IMR-90 (cell line): ENCODE measurements at regions not wholly inside any gene's neighbourhood (a gene's known extent, or its start where the extent isn't known, plus 50 kb on each side); places are given as distances from the start of the nearest gene placed in this dataset.

Experiments used
- ATAC-seq: fragments of 200-7000 bp; cut with Tn5 transposase; 2 replicates; pipeline ENCODE4 v1.9.1; 2020; ENCODE audit warnings: low read depth, mild to moderate bottlenecking, moderate library complexity
- BruUV-seq: library from RNA; stranded (reverse); fragments of 400-500 nt; replicated peaks from 2 replicates; lab custom pipeline; 2021; lab: Mats Ljungman, UMichigan
- CTCF ChIA-PET: fragments of 300-600 bp; formaldehyde crosslinking; extraction: SDS; loops from one replicate; lab custom pipeline; 2021; ENCODE audit warnings: antibody characterized with exemption; lab: Yijun Ruan, JAX
- POLR2A ChIA-PET: fragments of 300-600 bp; sonication (Branson Sonifier 250); formaldehyde crosslinking; loops from one replicate; lab custom pipeline; 2022; ENCODE audit warnings: antibody characterized with exemption; ENCODE audit not compliant: unreplicated experiment; lab: Charles Lee
- DNase-seq: peaks from one replicate; pipeline ENCODE4 v3.0.0; 2013
- H2AFZ ChIP-seq: replicated peaks from 2 replicates; pipeline ENCODE3; 2013; ENCODE audit warnings: low read length, mild to moderate bottlenecking; ENCODE audit not compliant: poor library complexity
- H2AK5ac ChIP-seq: 2 replicates; pipeline ENCODE4 v1.6.1; 2013; ENCODE audit warnings: low read depth, low read length, inconsistent platforms
- H2AK9ac ChIP-seq: replicated peaks from 2 replicates; pipeline ENCODE3; 2013; ENCODE audit warnings: mild to moderate bottlenecking, low read depth, low read length, moderate library complexity; ENCODE audit not compliant: poor library complexity
- H2BK120ac ChIP-seq: 2 replicates; pipeline ENCODE4 v1.6.1; 2013; ENCODE audit warnings: low read depth, low read length, inconsistent platforms
- H2BK15ac ChIP-seq: 3 replicates; pipeline ENCODE4 v1.6.1; 2013; ENCODE audit warnings: low read depth, low read length, inconsistent platforms
- H2BK20ac ChIP-seq: 2 replicates; pipeline ENCODE4 v1.6.1; 2013; ENCODE audit warnings: low read depth, mild to moderate bottlenecking, inconsistent platforms, low read length, moderate library complexity
- H2BK5ac ChIP-seq: 2 replicates; pipeline ENCODE4 v1.6.1; 2013; ENCODE audit warnings: mild to moderate bottlenecking, low read depth, low read length, inconsistent platforms; ENCODE audit not compliant: poor library complexity, severe bottlenecking
- H3K14ac ChIP-seq: replicated peaks from 2 replicates; pipeline ENCODE4 v1.6.1; 2013; ENCODE audit warnings: low read depth, low read length, inconsistent platforms
- H3K18ac ChIP-seq: 2 replicates; pipeline ENCODE4 v1.6.1; 2013; ENCODE audit warnings: low read depth, low read length, control low read depth
- H3K23ac ChIP-seq: 2 replicates; pipeline ENCODE4 v1.6.1; 2013; ENCODE audit warnings: low read depth, low read length, inconsistent platforms
- H3K27ac ChIP-seq: 2 replicates; pipeline ENCODE4 v1.5.1; 2013; ENCODE audit warnings: mild to moderate bottlenecking, control low read depth, low read length; ENCODE audit not compliant: insufficient read depth
- H3K27me3 ChIP-seq: 2 replicates; pipeline ENCODE4 v1.6.1; 2013; ENCODE audit warnings: low read length; ENCODE audit not compliant: control insufficient read depth, insufficient read depth
- H3K36me3 ChIP-seq: 2 replicates; pipeline ENCODE4 v1.6.1; 2013; ENCODE audit warnings: low read length, mixed read lengths; ENCODE audit not compliant: control insufficient read depth, insufficient read depth
- H3K4ac ChIP-seq: 2 replicates; pipeline ENCODE4 v1.6.1; 2013; ENCODE audit warnings: low read depth, low read length, inconsistent platforms
- H3K4me1 ChIP-seq: 2 replicates; pipeline ENCODE4 v1.6.1; 2013; ENCODE audit warnings: low read length, mixed read lengths; ENCODE audit not compliant: control insufficient read depth, insufficient read depth
- H3K4me2 ChIP-seq: 2 replicates; pipeline ENCODE4 v1.6.1; 2013; ENCODE audit warnings: low read depth, mild to moderate bottlenecking, control low read depth, low read length, moderate library complexity
- H3K4me3 ChIP-seq: 2 replicates; pipeline ENCODE4 v1.5.1; 2013; ENCODE audit warnings: low read depth, mild to moderate bottlenecking, control low read depth, low read length, moderate library complexity; ENCODE audit not compliant: insufficient read depth
- H3K56ac ChIP-seq: 2 replicates; pipeline ENCODE4 v1.6.1; 2013; ENCODE audit warnings: low read length, inconsistent platforms; ENCODE audit not compliant: insufficient read depth; ENCODE audit errors: extremely low read depth
- H3K79me1 ChIP-seq, 2 experiments: 2 replicates each; pipeline ENCODE4 v1.6.1; 2013; ENCODE audit warnings: low read length in 2 of 2, inconsistent platforms in 1 of 2, low read depth in 1 of 2
- H3K9ac ChIP-seq: 2 replicates; pipeline ENCODE4 v1.6.1; 2013; ENCODE audit warnings: low read depth, low read length, control low read depth
- H3K9me1 ChIP-seq: 2 replicates; pipeline ENCODE4 v1.6.1; 2013; ENCODE audit warnings: low read length, inconsistent platforms; ENCODE audit not compliant: insufficient read depth
- H3K9me3 ChIP-seq: 2 replicates; pipeline ENCODE4 v1.6.1; 2013; ENCODE audit warnings: low read length; ENCODE audit not compliant: control insufficient read depth, insufficient read depth
- H4K20me1 ChIP-seq: 2 replicates; pipeline ENCODE4 v1.6.1; 2013; ENCODE audit warnings: low read length, inconsistent platforms; ENCODE audit not compliant: insufficient read depth
- H4K5ac ChIP-seq: 2 replicates; pipeline ENCODE4 v1.6.1; 2013; ENCODE audit warnings: mild to moderate bottlenecking, low read depth, low read length, control low read depth
- H4K8ac ChIP-seq, 2 experiments: 2 replicates each; pipeline ENCODE4 v1.6.1; 2013; ENCODE audit warnings: low read depth in 2 of 2, low read length in 2 of 2, control low read depth in 1 of 2, inconsistent platforms in 1 of 2
- H4K91ac ChIP-seq: 2 replicates; pipeline ENCODE4 v1.6.1; 2013; ENCODE audit warnings: low read depth, low read length, inconsistent platforms; ENCODE audit not compliant: insufficient read depth
- MXI1 ChIP-seq: IDR thresholded peaks from 2 replicates; pipeline ENCODE4 v1.6.1; 2012; ENCODE audit warnings: low read depth, mild to moderate bottlenecking, low read length, moderate library complexity, borderline replicate concordance
- RFX5 ChIP-seq: IDR thresholded peaks from 2 replicates; pipeline ENCODE4 v1.8.0; 2012; ENCODE audit warnings: low read depth, mild to moderate bottlenecking, low read length, moderate library complexity
- WGBS, 2 experiments: methylation state at CpG; one replicate each; pipeline versions ENCODE4 v1.1.5 to v1.1.7; 2013; ENCODE audit warnings: missing lambda C conversion rate in 2 of 2; ENCODE audit not compliant: insufficient read length in 1 of 2; ENCODE audit errors: extremely low coverage in 2 of 2; 5-methylcytosine and 5-hydroxymethylcytosine counted together
- dilution Hi-C: fragments of 300-500 bp; cut with HindIII; formaldehyde crosslinking; loops from one replicate; pipeline ENCODE4 v1.14.3; 2018; ENCODE audit warnings: low sequenced_read_pairs; ENCODE audit not compliant: unreplicated experiment
- in situ Hi-C: fragments of 300-500 bp; cut with MboI; formaldehyde crosslinking; loops from 3 replicates; pipeline ENCODE4 v1.14.3; 2019; ENCODE audit warnings: low sequenced_read_pairs, inconsistent platforms, mixed read lengths
- intact Hi-C: fragments of 100-400 bp; cut with micrococcal nuclease; formaldehyde crosslinking; loops from 2 replicates; pipeline ENCODE4 v1.10.0; 2022
- TF ChIP-seq, protein P1 (sequence below): fragments of 150-350 bp; IDR thresholded peaks from 2 replicates; pipeline ENCODE4 v1.6.1; 2016; ENCODE audit warnings: low read depth, mild to moderate bottlenecking, low read length, moderate library complexity, borderline replicate concordance
- TF ChIP-seq, protein P2 (sequence below): fragments of 150-350 bp; IDR thresholded peaks from 2 replicates; pipeline ENCODE4 v1.6.1; 2017; ENCODE audit warnings: mild to moderate bottlenecking, antibody characterized with exemption, low read length, low read depth

DNA sequence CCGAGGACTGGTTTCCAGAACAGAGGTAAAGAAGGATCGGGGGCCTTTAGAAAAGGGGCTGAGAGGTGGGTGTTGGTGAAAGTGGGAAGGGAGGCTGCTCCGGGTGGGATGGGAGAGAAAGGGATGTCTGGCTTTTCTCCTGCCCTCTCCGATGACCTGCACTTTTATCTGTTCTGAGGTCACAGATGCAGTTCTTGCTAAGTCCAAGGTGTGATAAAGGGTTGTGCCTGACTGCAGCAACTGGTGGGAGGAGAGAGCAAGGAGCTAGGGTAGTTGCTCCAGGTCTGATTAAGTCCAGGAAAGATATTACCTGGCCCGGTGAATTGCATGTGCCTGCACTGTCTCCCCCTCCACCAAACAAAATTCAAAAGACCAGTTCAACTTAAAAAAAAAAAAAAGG lies 145.6 kb upstream of the SOX4 start:
- dilution Hi-C loops, result no loop called here
- Histone ChIP-seq H2AK5ac (no peak overlapping the region), H3K56ac (no peak overlapping the region), H3K9me3 (no peaks in the 10 kb centered on the region), H2AK9ac (no peak overlapping the region), H4K8ac (no peak overlapping the region), H3K27ac (no peak overlapping the region), H4K20me1 (no peaks in the 10 kb centered on the region), H2BK120ac (no peak overlapping the region), H3K4me1 (no peaks in the 10 kb centered on the region), H3K36me3 (no peaks in the 10 kb centered on the region), H3K9ac (no peak overlapping the region), H2BK15ac (no peak overlapping the region), H2BK20ac (no peak overlapping the region), H3K18ac (no peak overlapping the region), H3K4ac (no peak overlapping the region), H3K4me3 (no peak overlapping the region), H4K91ac (no peak overlapping the region), H3K79me1 (no peaks in the 10 kb centered on the region), H2BK5ac (no peak overlapping the region), H4K5ac (no peak overlapping the region), H3K23ac (no peak overlapping the region), H3K9me1 (no peaks in the 10 kb centered on the region), H3K4me2 (no peak overlapping the region), H3K14ac (no peak overlapping the region), H3K27me3 (no peaks in the 10 kb centered on the region), H2AFZ (no peak overlapping the region)
- 80% methylated on average over 1 of the region's 5 CpGs; no CpG with 5 or more reads in 1 of the 2 experiments for WGBS, 2 experiments
- DNase-seq (no peak), ATAC-seq (no peak)
- CTCF ChIA-PET, result interaction anchor here (0.6 kb wide), 1 partner anchor 343 kb away, joined by 3 read pairs; no protein-coding TSS in a partner anchor
- BruUV-seq, result no TSS peak
- intact Hi-C loops, result no loop called here
- in situ Hi-C loops, result no loop called here
- POLR2A ChIA-PET, result no interaction called here
- TF ChIP-seq, protein P1, sequence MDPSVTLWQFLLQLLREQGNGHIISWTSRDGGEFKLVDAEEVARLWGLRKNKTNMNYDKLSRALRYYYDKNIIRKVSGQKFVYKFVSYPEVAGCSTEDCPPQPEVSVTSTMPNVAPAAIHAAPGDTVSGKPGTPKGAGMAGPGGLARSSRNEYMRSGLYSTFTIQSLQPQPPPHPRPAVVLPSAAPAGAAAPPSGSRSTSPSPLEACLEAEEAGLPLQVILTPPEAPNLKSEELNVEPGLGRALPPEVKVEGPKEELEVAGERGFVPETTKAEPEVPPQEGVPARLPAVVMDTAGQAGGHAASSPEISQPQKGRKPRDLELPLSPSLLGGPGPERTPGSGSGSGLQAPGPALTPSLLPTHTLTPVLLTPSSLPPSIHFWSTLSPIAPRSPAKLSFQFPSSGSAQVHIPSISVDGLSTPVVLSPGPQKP, result no peak
- TF ChIP-seq RFX5, result no peak
- TF ChIP-seq MXI1, result no peak
- TF ChIP-seq, protein P2, sequence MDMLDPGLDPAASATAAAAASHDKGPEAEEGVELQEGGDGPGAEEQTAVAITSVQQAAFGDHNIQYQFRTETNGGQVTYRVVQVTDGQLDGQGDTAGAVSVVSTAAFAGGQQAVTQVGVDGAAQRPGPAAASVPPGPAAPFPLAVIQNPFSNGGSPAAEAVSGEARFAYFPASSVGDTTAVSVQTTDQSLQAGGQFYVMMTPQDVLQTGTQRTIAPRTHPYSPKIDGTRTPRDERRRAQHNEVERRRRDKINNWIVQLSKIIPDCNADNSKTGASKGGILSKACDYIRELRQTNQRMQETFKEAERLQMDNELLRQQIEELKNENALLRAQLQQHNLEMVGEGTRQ, result no peak
